Neural cell (in vitro differentiated cells): ENCODE measurements at regions not wholly inside any gene's neighbourhood (a gene's known extent, or its start where the extent isn't known, plus 50 kb on each side); places are given as distances from the start of the nearest gene placed in this dataset.

Source experiments
- H2AFZ ChIP-seq: fragments of 200-600, 300-800 bp; sonication (generic), shearing (Covaris generic); 2 replicates; pipeline ENCODE4 v1.6.0; 2014; ENCODE audit warnings: low read depth, mild to moderate bottlenecking, antibody characterized with exemption, low read length, moderate library complexity
- H3F3A ChIP-seq: fragments of 200-600 bp; shearing (Covaris generic); 2 replicates; pipeline ENCODE4 v1.6.1; 2016; ENCODE audit warnings: mild to moderate bottlenecking, moderate library complexity, mixed read lengths, antibody characterized with exemption, low read length; ENCODE audit not compliant: insufficient read depth, poor library complexity, severe bottlenecking
- H3K27ac ChIP-seq: fragments of 200-600, 300-800 bp; sonication (generic), shearing (Covaris generic); 2 replicates; pipeline ENCODE4 v1.5.1; 2014; ENCODE audit warnings: mild to moderate bottlenecking, low read length, moderate library complexity
- H3K27me3 ChIP-seq: fragments of 300-800, 200-600 bp; sonication (generic), shearing (Covaris generic); 2 replicates; pipeline ENCODE4 v1.6.0; 2014; ENCODE audit warnings: mild to moderate bottlenecking, low read depth, low read length, moderate library complexity; ENCODE audit not compliant: insufficient read depth
- H3K36me3 ChIP-seq: fragments of 300-800, 200-600 bp; sonication (generic), shearing (Covaris generic); 2 replicates; pipeline ENCODE4 v1.5.1; 2014; ENCODE audit warnings: mild to moderate bottlenecking, antibody characterized with exemption, low read length, moderate library complexity; ENCODE audit not compliant: insufficient read depth
- H3K4me2 ChIP-seq: fragments of 300-800, 200-600 bp; sonication (generic), shearing (Covaris generic); 2 replicates; pipeline ENCODE4 v1.6.0; 2014; ENCODE audit warnings: mild to moderate bottlenecking, low read length
- H3K4me3 ChIP-seq: fragments of 300-800, 200-600 bp; sonication (generic), shearing (Covaris generic); 2 replicates; pipeline ENCODE4 v1.5.1; 2014; ENCODE audit warnings: mild to moderate bottlenecking, low read length, moderate library complexity
- H3K79me2 ChIP-seq: fragments of 200-600 bp; shearing (Covaris generic); replicated peaks from 2 replicates; pipeline ENCODE4 v1.6.0; 2014; ENCODE audit warnings: mild to moderate bottlenecking, low read length, moderate library complexity; ENCODE audit not compliant: insufficient read depth
- H3K9ac ChIP-seq: fragments of 300-800, 200-600 bp; sonication (generic), shearing (Covaris generic); 2 replicates; pipeline ENCODE4 v1.6.1; 2016; ENCODE audit warnings: mild to moderate bottlenecking, low read length, mixed read lengths
- H3K9me2 ChIP-seq: fragments of 200-600 bp; shearing (Covaris generic); 2 replicates; pipeline ENCODE4 v1.6.1; 2016; ENCODE audit warnings: mild to moderate bottlenecking, low read length, mixed read lengths; ENCODE audit not compliant: insufficient read depth
- H3K9me3 ChIP-seq: fragments of 200-600, 300-800 bp; sonication (generic), shearing (Covaris generic); 2 replicates; pipeline ENCODE4 v1.6.1; 2016; ENCODE audit warnings: mild to moderate bottlenecking, mixed run types, low read length, moderate library complexity, mixed read lengths
- H4K20me1 ChIP-seq: fragments of 200-600 bp; shearing (Covaris generic); 2 replicates; pipeline ENCODE4 v1.6.1; 2016; ENCODE audit warnings: mild to moderate bottlenecking, mixed run types; ENCODE audit not compliant: insufficient read depth
- CTCF ChIP-seq: fragments of 450-650 bp; IDR thresholded peaks from 2 replicates; pipeline ENCODE4 v1.5.1; 2014; ENCODE audit warnings: antibody characterized with exemption, mild to moderate bottlenecking, moderate library complexity; ENCODE audit not compliant: poor library complexity, severe bottlenecking
- EP300 ChIP-seq: fragments of 450-650 bp; conservative IDR thresholded peaks from 2 replicates; pipeline ENCODE4 v1.6.1; 2014; ENCODE audit warnings: antibody characterized with exemption, mild to moderate bottlenecking, moderate library complexity; ENCODE audit not compliant: poor library complexity, severe bottlenecking
- EZH2 ChIP-seq: fragments of 200-600, 300-800 bp; shearing (Covaris generic), sonication (generic); IDR thresholded peaks from 2 replicates; pipeline ENCODE4 v1.6.1; 2014; ENCODE audit warnings: antibody characterized with exemption, low read length, borderline replicate concordance, mild to moderate bottlenecking; ENCODE audit not compliant: insufficient read depth, poor library complexity, severe bottlenecking
- POLR2AphosphoS5 ChIP-seq: IDR thresholded peaks from 2 replicates; pipeline ENCODE4 v1.6.1; 2012
- RAD21 ChIP-seq: fragments of 450-650 bp; conservative IDR thresholded peaks from 2 replicates; pipeline ENCODE4 v1.6.1; 2014; ENCODE audit warnings: antibody characterized with exemption, mild to moderate bottlenecking, moderate library complexity
- SMC3 ChIP-seq: fragments of 450-650 bp; conservative IDR thresholded peaks from 2 replicates; pipeline ENCODE4 v1.6.1; 2014; ENCODE audit warnings: antibody characterized with exemption, mild to moderate bottlenecking, moderate library complexity; ENCODE audit not compliant: poor library complexity
- TAF1 ChIP-seq: IDR thresholded peaks from 2 replicates; pipeline ENCODE4 v1.6.1; 2012; ENCODE audit warnings: low read depth

GRCh38 chr12:103166949-103167348 lies 209.5 kb downstream of the ASCL1 start:
- Histone ChIP-seq H3K79me2 (no peaks in the 10 kb centered on the region), H3F3A (no peaks in the 10 kb centered on the region), H4K20me1 (no peaks in the 10 kb centered on the region), H3K4me3 (no peak overlapping the region), H2AFZ (no peak overlapping the region), H3K9ac (no peak overlapping the region), H3K36me3 (no peaks in the 10 kb centered on the region), H3K9me2 (no peaks in the 10 kb centered on the region), H3K27me3 (no peaks in the 10 kb centered on the region), H3K9me3 (no peaks in the 10 kb centered on the region), H3K27ac (no peak overlapping the region), H3K4me2 (no peak overlapping the region)
- no peak for TF ChIP-seq EP300
- no peak for TF ChIP-seq CTCF
- no peak for TF ChIP-seq EZH2
- TF ChIP-seq TAF1: no peak
- no peak for TF ChIP-seq POLR2AphosphoS5

DNA sequence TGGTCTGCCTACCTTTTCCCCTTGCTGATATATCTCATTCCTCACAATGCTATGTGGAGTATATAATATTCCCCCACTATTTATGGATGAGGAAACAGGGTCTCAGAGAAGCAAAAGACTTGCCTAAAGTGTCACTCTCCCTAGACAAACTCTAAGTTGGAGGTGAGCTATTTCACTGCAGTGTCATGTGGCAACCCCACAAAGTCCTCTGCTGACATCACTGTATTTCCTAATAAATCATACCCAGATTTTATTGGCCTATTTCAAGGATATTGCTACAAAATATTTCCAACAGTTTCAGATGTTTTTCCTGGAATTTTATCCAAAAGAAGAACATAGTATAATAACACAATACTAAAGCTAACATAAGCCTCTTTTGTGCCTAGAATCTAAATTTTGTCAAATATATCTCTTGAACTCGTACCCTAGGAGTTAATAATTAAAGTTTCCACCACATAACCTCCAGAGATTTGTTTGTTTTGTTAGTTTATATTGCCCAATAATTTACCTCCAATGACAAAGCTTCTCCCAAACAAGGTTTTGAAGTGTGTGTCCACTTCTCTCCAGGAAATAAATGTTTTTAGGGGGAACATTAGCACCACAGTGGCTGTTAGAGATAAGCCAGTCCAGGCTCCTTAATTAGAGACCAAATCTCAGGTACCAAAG lies 215.1 kb downstream of the ASCL1 start:
- Histone ChIP-seq H3K4me2 (no peak overlapping the region), H3K27ac (no peak overlapping the region), H3K4me3 (no peak overlapping the region), H2AFZ (no peak overlapping the region), H3F3A (no peaks in the 10 kb centered on the region), H3K9me2 (no peaks in the 10 kb centered on the region), H3K27me3 (no peaks in the 10 kb centered on the region), H3K9ac (no peak overlapping the region), H3K79me2 (no peaks in the 10 kb centered on the region), H3K36me3 (no peaks in the 10 kb centered on the region), H4K20me1 (no peaks in the 10 kb centered on the region), H3K9me3 (no peaks in the 10 kb centered on the region)
- TF ChIP-seq TAF1 (no peak), CTCF (no peak), RAD21 (no peak), POLR2AphosphoS5 (no peak), SMC3 (no peak)

DNA sequence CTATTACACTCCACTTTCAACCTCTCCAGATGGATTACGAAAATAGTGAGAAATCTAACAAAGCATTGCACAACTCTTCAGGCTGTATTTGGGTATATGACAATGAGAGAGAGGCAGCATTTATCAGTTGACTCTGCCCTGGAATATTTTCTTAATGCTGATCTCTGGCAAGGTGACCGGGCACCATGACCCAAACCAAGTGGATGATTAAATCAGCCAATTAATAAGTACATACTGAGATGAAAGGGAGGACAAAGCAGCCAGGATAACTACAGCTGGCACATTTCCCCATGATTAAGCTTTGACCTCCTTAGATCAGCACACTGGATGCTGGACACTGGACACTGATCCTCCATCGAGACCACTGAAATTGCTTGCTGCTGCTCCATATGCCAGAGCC lies 218.2 kb downstream of the ASCL1 start:
- Histone ChIP-seq H4K20me1 (no peaks in the 10 kb centered on the region), H3K79me2 (no peaks in the 10 kb centered on the region), H3K4me3 (no peak overlapping the region), H3F3A (no peaks in the 10 kb centered on the region), H3K4me2 (no peak overlapping the region), H3K27ac (no peak overlapping the region), H3K9ac (no peak overlapping the region), H3K9me3 (no peaks in the 10 kb centered on the region), H3K36me3 (no peaks in the 10 kb centered on the region), H3K27me3 (no peaks in the 10 kb centered on the region), H3K9me2 (no peaks in the 10 kb centered on the region), H2AFZ (no peak overlapping the region)
- no peak for TF ChIP-seq POLR2AphosphoS5
- no peak for TF ChIP-seq TAF1
- no peak for TF ChIP-seq EP300
- TF ChIP-seq RAD21: no peak
